Prostate gland (tissue), 2 donors: ENCODE measurements at regions not wholly inside any gene's neighbourhood (a gene's known extent, or its start where the extent isn't known, plus 50 kb on each side); places are given as distances from the start of the nearest gene placed in this dataset.
"Not testable (repeated sequence)": the region's sequence is repeated elsewhere in the genome, so short reads cannot be mapped to it uniquely, and the experiment has no call there.

Source experiments
- DNase-seq: peaks from one replicate; pipeline ENCODE4 v3.0.0-alpha.2; 2019; ENCODE audit warnings: low spot score
- H3K27ac ChIP-seq, 2 donors: fragments of 200-600 bp; sonication (generic); 2 replicates each; pipeline ENCODE4 v1.5.1; 2017 to 2019
- H3K27me3 ChIP-seq: fragments of 200-600 bp; sonication (generic); replicated peaks from 2 replicates; pipeline ENCODE4 v1.5.1; 2019; ENCODE audit not compliant: insufficient read depth
- H3K36me3 ChIP-seq, 2 donors: fragments of 200-600 bp; sonication (generic); 1 replicate in 1 of 2; 2 replicates in 1 of 2; pipeline versions ENCODE4 v1.5.1 to v1.8.1; 2017 to 2019
- H3K4me1 ChIP-seq: fragments of 200-600 bp; sonication (generic); replicated peaks from 2 replicates; pipeline ENCODE4 v1.5.1; 2019
- H3K4me3 ChIP-seq, 2 donors: fragments of 200-600 bp; sonication (generic); 2 replicates each; pipeline ENCODE4 v1.5.1; 2017 to 2019
- H3K9me3 ChIP-seq: fragments of 200-600 bp; sonication (generic); 2 replicates; pipeline ENCODE4 v1.5.1; 2017
- CTCF ChIP-seq, 4 experiments: fragments of 200-600 bp in 2 of 4; fragments of 450-650 bp in 2 of 4; sonication (generic) in 2 of 4; IDR thresholded peaks; 1 replicate in 3 of 4; 2 replicates in 1 of 4; pipeline ENCODE4 v1.5.1; 2016 to 2019; ENCODE audit warnings: antibody characterized with exemption in 4 of 4, mild to moderate bottlenecking in 2 of 4, moderate library complexity in 2 of 4
- POLR2A ChIP-seq: fragments of 450-650 bp; IDR thresholded peaks from one replicate; pipeline ENCODE4 v1.6.1; 2016; ENCODE audit warnings: antibody characterized with exemption, mild to moderate bottlenecking
- POLR2AphosphoS5 ChIP-seq: sonication (generic); formaldehyde crosslinking; IDR thresholded peaks from one replicate; pipeline ENCODE4 v1.6.1; 2017; ENCODE audit warnings: antibody characterized with exemption
- WGBS: methylation state at CpG from one replicate; pipeline ENCODE4 v1.1.5; 2018; 5-methylcytosine and 5-hydroxymethylcytosine counted together
- intact Hi-C: fragments of 100-400 bp; cut with DNase I; formaldehyde crosslinking; loops from one replicate; pipeline ENCODE4 v1.14.2; 2022

DNA sequence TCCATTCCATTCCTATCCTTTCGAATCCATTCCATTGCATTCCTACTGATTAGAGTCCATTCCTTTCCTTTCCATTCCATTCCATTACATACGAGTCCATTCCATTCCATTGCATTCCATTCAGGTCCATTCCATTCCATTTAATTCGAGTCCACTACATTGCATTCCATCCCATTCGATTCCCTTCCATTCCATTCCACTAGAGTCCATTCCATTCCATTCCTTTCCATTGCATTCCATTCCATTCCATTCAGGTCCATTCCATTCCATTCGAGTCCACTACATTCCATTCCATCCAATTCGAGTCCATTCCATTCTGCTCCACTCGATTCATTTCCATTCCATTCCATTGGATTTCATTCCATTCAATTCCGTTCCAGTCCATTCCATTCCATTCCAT, 1133.6 kb downstream of the RPIA start:
- Histone ChIP-seq H3K27me3 (no peaks in the 10 kb centered on the region), H3K4me3 (no peak overlapping the region), H3K36me3 (no peaks in the 10 kb centered on the region), H3K4me1 (no peaks in the 10 kb centered on the region), H3K9me3 (no peaks in the 10 kb centered on the region), H3K27ac (no peak overlapping the region)
- intact Hi-C loops = no loop called here
- 81% methylated on average over 8 of the region's 8 CpGs for WGBS
- no peak for DNase-seq
- TF ChIP-seq CTCF (IDR thresholded peaks at IDR 0.05) (no peak), POLR2A (no peak), POLR2AphosphoS5 (no peak)

- intact Hi-C loops, H3K27ac ChIP-seq, H3K4me1 ChIP-seq, H3K9me3 ChIP-seq, H3K36me3 ChIP-seq, DNase-seq, H3K27me3 ChIP-seq, H3K4me3 ChIP-seq: not testable (repeated sequence)
- WGBS = 70% methylated on average over 9 of the region's 9 CpGs
These were observed 1135.3 kb downstream of the RPIA start for GRCh38 chr2:89826741-89827140.

DNA sequence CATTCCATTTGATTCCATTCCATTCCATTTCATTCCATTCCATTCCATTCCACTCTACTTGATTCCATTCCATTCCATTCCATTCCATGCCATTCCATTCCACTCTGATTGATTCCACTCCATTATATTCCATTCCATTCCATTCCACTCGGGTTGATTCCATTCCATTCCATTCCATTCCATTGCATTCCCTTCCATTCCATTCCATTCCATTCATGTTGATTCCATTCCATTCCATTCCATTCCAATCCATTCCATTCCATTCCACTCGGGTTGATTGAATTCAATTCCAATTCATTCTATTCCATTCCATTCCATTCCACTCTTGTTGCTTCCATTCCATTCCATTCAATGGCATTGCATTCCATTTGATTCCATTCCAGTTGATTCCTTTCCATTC, 1136.4 kb downstream of the RPIA start:
- intact Hi-C loops, DNase-seq: not testable (repeated sequence)
- WGBS = 64% methylated on average over 2 of the region's 2 CpGs

GRCh38 chr2:89828416-89828815, 1136.9 kb downstream of the RPIA start:
- H3K27ac ChIP-seq, H3K4me3 ChIP-seq, intact Hi-C loops, DNase-seq, H3K36me3 ChIP-seq, H3K9me3 ChIP-seq, H3K4me1 ChIP-seq, H3K27me3 ChIP-seq: not testable (repeated sequence)
- WGBS = 73% methylated on average over 4 of the region's 4 CpGs

More for the DNA sequence above, 1136.4 kb downstream of the RPIA start:
- not testable (repeated sequence) for H3K27me3 ChIP-seq, H3K9me3 ChIP-seq, H3K36me3 ChIP-seq, H3K4me3 ChIP-seq, H3K27ac ChIP-seq, H3K4me1 ChIP-seq

DNA sequence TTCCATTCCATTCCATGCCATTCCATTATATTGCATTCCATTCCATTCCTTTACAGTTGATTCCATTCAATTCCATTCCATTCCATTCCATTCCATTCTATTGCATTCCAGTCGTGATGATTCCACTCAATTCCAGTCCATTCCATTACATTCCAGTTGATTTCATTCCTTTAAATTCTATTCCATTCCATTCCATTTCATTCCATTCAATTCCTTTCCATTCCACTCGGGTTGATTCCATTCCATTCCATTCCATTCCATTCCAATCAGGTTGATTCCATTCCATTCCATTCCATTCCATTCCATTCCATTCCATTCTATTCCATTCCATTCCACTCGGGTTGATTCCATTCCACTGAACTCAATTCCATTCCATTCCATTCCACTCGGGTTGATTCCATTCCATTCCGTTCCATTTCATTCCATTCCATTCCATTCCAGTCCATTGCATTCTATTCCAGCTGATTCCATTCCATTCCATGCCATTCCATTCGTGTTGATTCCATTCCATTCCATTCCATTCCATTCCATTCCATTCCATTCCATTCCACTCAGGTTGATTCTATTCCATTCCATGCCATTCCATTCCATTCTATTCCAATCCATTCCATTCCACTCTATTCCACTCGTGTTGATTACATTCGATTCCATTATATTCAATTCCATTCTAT, 1137.6 kb downstream of the RPIA start:
- intact Hi-C loops = not testable (repeated sequence)

DNA sequence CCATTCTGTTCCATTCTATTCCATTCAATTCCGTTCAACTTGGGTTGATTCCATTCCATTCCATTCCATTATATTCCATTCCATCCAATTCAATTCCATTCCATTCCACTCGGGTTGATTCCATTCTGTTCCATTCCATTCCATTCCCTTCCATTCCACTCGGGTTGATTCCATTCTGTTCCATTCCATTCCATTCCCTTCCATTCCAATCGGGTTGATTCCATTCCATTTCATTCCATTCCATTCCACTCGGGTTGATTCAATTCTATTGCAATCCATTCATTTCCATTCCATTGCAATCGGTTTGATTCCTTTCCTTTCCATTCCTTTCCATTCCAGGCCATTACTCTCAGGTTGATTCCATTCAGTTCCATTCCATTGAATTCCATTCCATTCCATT, 1138.4 kb downstream of the RPIA start:
- no peak for DNase-seq
- H3K27me3 ChIP-seq = no peaks in the 10 kb centered on the region
- no peak for TF ChIP-seq POLR2AphosphoS5
- no peak for TF ChIP-seq CTCF (IDR thresholded peaks at IDR 0.05)
- TF ChIP-seq POLR2A = no peak
- no peaks in the 10 kb centered on the region for H3K9me3 ChIP-seq
- intact Hi-C loops = no loop called here
- no peaks in the 10 kb centered on the region for H3K4me1 ChIP-seq
- no peak overlapping the region for H3K27ac ChIP-seq
- no peak overlapping the region for H3K4me3 ChIP-seq
- H3K36me3 ChIP-seq = no peaks in the 10 kb centered on the region
- 74% methylated on average over 6 of the region's 6 CpGs for WGBS

More for the DNA sequence above, 1137.6 kb downstream of the RPIA start:
- H3K4me1 ChIP-seq, H3K27ac ChIP-seq, H3K27me3 ChIP-seq, H3K36me3 ChIP-seq, H3K9me3 ChIP-seq, H3K4me3 ChIP-seq, DNase-seq: not testable (repeated sequence)
- 66% methylated on average over 8 of the region's 8 CpGs for WGBS

DNA sequence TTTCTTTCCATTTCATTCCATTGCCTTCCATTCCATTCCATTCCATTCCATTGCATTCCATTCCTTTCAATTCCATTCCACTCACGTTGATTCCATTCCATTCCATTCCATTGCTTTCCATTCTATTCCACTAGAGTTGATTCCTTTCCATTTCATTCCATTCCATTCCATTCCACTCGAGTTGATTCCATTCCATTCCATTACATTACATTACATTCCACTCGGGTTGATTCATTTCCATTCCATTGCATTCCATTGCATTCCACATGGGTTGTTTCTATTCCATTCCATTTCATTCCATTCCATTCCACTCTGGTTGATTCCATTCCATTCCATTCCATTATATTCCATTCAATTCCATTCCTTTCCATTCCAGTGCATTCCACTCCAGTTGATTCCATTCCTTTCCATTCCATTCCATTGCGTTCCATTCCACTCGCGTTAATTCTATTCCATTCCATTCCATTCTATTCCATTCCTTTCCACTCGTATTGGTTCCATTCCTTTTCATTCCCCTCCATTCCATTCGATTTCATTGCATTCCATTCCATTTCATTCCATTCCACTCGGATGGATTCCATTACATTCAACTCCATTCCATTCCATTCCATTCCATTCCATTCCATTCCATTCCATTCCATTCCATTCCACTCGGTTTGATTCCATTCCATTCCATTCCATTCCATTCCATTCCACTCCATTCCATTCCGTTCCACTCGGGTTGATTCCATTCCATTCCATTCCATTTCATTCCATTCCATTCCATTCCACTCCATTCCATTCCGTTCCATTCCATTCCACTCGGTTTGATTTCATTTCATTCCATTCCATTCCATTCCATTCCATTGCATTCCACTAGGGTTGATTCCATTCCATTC, 1139.1 kb downstream of the RPIA start:
- H3K27me3 ChIP-seq, H3K27ac ChIP-seq, H3K4me3 ChIP-seq, intact Hi-C loops, H3K9me3 ChIP-seq, H3K36me3 ChIP-seq, H3K4me1 ChIP-seq, DNase-seq: not testable (repeated sequence)
- WGBS = 66% methylated on average over 14 of the region's 14 CpGs
